ENCODE measurements at regions not wholly inside any gene's neighbourhood (a gene's known extent, or its start where the extent isn't known, plus 50 kb on each side); places are given as distances from the start of the nearest gene placed in this dataset.

DNA sequence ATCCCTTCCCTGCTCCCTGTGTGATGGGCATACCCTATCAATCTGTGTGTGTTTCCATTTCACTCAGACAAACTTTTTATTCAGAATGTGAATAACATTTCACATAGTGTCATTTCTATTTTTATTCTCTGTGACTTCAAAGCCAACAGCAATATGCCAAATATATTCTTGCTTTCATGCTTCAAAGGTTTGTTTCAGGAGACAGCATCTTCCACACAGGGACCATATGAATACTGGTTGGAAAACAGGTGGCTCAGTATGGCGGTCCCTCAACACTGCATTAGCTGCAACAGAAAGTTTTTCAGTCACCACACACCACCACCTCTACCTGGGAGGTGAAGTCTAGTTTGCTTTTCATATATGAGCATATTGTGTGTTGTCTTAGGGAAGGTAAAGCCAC, 111.0 kb upstream of the PTPN3 start:
- H3K27me3 ChIP-seq (ENCODE audit: insufficient read depth, low read depth) = no peaks in the 10 kb centered on the region
- H3K4me1 ChIP-seq (replicated peaks; ENCODE audit: insufficient read depth) = no peaks in the 10 kb centered on the region
- H3F3A ChIP-seq (ENCODE audit: insufficient read depth, low read depth) = no peaks in the 10 kb centered on the region
- intact Hi-C loops (cut with micrococcal nuclease; ENCODE audit: unreplicated experiment) = no loop called here
- H3K36me3 ChIP-seq (ENCODE audit: low read depth) = no peaks in the 10 kb centered on the region
- DNase-seq = no peak
- no peaks in the 10 kb centered on the region for H3K79me2 ChIP-seq (ENCODE audit: low read depth)
- H3K9me3 ChIP-seq (ENCODE audit: insufficient read depth, low read depth) = no peaks in the 10 kb centered on the region
- H4K20me1 ChIP-seq (ENCODE audit: insufficient read depth) = no peaks in the 10 kb centered on the region; the same call in 1 of the 2 replicates
- BruUV-seq (replicated peaks) = no TSS peak
- TF ChIP-seq, protein P1, sequence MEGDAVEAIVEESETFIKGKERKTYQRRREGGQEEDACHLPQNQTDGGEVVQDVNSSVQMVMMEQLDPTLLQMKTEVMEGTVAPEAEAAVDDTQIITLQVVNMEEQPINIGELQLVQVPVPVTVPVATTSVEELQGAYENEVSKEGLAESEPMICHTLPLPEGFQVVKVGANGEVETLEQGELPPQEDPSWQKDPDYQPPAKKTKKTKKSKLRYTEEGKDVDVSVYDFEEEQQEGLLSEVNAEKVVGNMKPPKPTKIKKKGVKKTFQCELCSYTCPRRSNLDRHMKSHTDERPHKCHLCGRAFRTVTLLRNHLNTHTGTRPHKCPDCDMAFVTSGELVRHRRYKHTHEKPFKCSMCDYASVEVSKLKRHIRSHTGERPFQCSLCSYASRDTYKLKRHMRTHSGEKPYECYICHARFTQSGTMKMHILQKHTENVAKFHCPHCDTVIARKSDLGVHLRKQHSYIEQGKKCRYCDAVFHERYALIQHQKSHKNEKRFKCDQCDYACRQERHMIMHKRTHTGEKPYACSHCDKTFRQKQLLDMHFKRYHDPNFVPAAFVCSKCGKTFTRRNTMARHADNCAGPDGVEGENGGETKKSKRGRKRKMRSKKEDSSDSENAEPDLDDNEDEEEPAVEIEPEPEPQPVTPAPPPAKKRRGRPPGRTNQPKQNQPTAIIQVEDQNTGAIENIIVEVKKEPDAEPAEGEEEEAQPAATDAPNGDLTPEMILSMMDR (conservative IDR thresholded peaks at IDR 0.05) = no peak
- TF ChIP-seq EZH2 (IDR thresholded peaks at IDR 0.05; ENCODE audit: low read depth) = no peak
- H2AFZ ChIP-seq = no peak overlapping the region
- no peak overlapping the region for H3K27ac ChIP-seq
- H3K4me2 ChIP-seq = no peak overlapping the region
- POLR2A ChIA-PET (ENCODE audit: unreplicated experiment) = interaction anchor here (0.7 kb wide), 1 partner anchor 31 kb away, joined by 4 read pairs; no protein-coding TSS in a partner anchor
- CTCF ChIA-PET = no interaction called here
- no peaks in the 10 kb centered on the region for H3K9me2 ChIP-seq (ENCODE audit: insufficient read depth)
- H3K4me3 ChIP-seq = no peak overlapping the region

- H3F3A ChIP-seq (ENCODE audit: insufficient read depth, low read depth) = no peaks in the 10 kb centered on the region
- no peak for DNase-seq
- H3K9me2 ChIP-seq (ENCODE audit: insufficient read depth) = no peaks in the 10 kb centered on the region
- no peak for TF ChIP-seq EZH2 (IDR thresholded peaks at IDR 0.05; ENCODE audit: low read depth)
- TF ChIP-seq, protein P1 (conservative IDR thresholded peaks at IDR 0.05) = no peak
- no peaks in the 10 kb centered on the region for H3K4me1 ChIP-seq (replicated peaks; ENCODE audit: insufficient read depth)
- H3K27me3 ChIP-seq (ENCODE audit: insufficient read depth, low read depth) = no peaks in the 10 kb centered on the region
- CTCF ChIA-PET = no interaction called here
- no peak overlapping the region for H3K27ac ChIP-seq
- no peaks in the 10 kb centered on the region for H3K36me3 ChIP-seq (ENCODE audit: low read depth)
- H3K4me3 ChIP-seq = no peak overlapping the region
- BruUV-seq (replicated peaks) = no TSS peak
- POLR2A ChIA-PET (ENCODE audit: unreplicated experiment) = no interaction called here
- no peaks in the 10 kb centered on the region for H4K20me1 ChIP-seq (ENCODE audit: insufficient read depth)
- no peaks in the 10 kb centered on the region for H3K9me3 ChIP-seq (ENCODE audit: insufficient read depth, low read depth)
- no peak overlapping the region for H3K4me2 ChIP-seq
- no peaks in the 10 kb centered on the region for H3K79me2 ChIP-seq (ENCODE audit: low read depth)
- no peak overlapping the region for H2AFZ ChIP-seq
- intact Hi-C loops (cut with micrococcal nuclease; ENCODE audit: unreplicated experiment) = no loop called here
These were observed 118.5 kb upstream of the PTPN3 start for GRCh38 chr9:109616571-109617120.

- no peaks in the 10 kb centered on the region for H3K36me3 ChIP-seq (ENCODE audit: low read depth)
These were observed 121.2 kb upstream of the PTPN3 start for GRCh38 chr9:109619310-109619709.

More at GRCh38 chr9:109619310-109619709, 121.2 kb upstream of the PTPN3 start:
- H3K9me2 ChIP-seq (ENCODE audit: insufficient read depth) = no peaks in the 10 kb centered on the region
- H3K4me2 ChIP-seq = no peak overlapping the region
- H3K9me3 ChIP-seq (ENCODE audit: insufficient read depth, low read depth) = no peaks in the 10 kb centered on the region
- TF ChIP-seq, protein P1 (conservative IDR thresholded peaks at IDR 0.05) = no peak
- no peak for TF ChIP-seq EZH2 (IDR thresholded peaks at IDR 0.05; ENCODE audit: low read depth)
- H3K4me1 ChIP-seq (replicated peaks; ENCODE audit: insufficient read depth) = no peaks in the 10 kb centered on the region
- intact Hi-C loops (cut with micrococcal nuclease; ENCODE audit: unreplicated experiment) = no loop called here
- no peak overlapping the region for H3K27ac ChIP-seq
- no peaks in the 10 kb centered on the region for H4K20me1 ChIP-seq (ENCODE audit: insufficient read depth)
- H2AFZ ChIP-seq = no peak overlapping the region
- H3F3A ChIP-seq (ENCODE audit: insufficient read depth, low read depth) = no peaks in the 10 kb centered on the region
- no peak overlapping the region for H3K4me3 ChIP-seq
- CTCF ChIA-PET = no interaction called here
- DNase-seq = no peak
- POLR2A ChIA-PET (ENCODE audit: unreplicated experiment) = no interaction called here
- no peaks in the 10 kb centered on the region for H3K27me3 ChIP-seq (ENCODE audit: insufficient read depth, low read depth)
- no peaks in the 10 kb centered on the region for H3K79me2 ChIP-seq (ENCODE audit: low read depth)
- BruUV-seq (replicated peaks) = no TSS peak
